Mucosa of stomach (tissue), 1 donor: ENCODE measurements at regions not wholly inside any gene's neighbourhood (a gene's known extent, or its start where the extent isn't known, plus 50 kb on each side); places are given as distances from the start of the nearest gene placed in this dataset.

ENCODE experiments used
- H3K27me3 ChIP-seq: one replicate; pipeline ENCODE4 v1.7.0; 2013; ENCODE audit warnings: mild to moderate bottlenecking, low read length; ENCODE audit not compliant: control insufficient read depth, insufficient read depth
- H3K36me3 ChIP-seq: one replicate; pipeline ENCODE4 v1.7.0; 2013; ENCODE audit warnings: low read length; ENCODE audit not compliant: control insufficient read depth, insufficient read depth
- H3K4me1 ChIP-seq: one replicate; pipeline ENCODE4 v1.7.0; 2013; ENCODE audit warnings: mild to moderate bottlenecking, low read length; ENCODE audit not compliant: control insufficient read depth, insufficient read depth
- H3K4me3 ChIP-seq: one replicate; pipeline ENCODE4 v1.7.0; 2013; ENCODE audit warnings: low read length
- H3K9ac ChIP-seq: one replicate; pipeline ENCODE4 v1.7.0; 2013; ENCODE audit warnings: mild to moderate bottlenecking, low read length, moderate library complexity
- H3K9me3 ChIP-seq: one replicate; pipeline ENCODE4 v1.7.0; 2013; ENCODE audit warnings: mild to moderate bottlenecking, low read length, moderate library complexity; ENCODE audit not compliant: control insufficient read depth
- donor health status: Pancreatic carcinoma.

- H3K36me3 ChIP-seq, result no peaks in the 10 kb centered on the region
- no peaks in the 10 kb centered on the region for H3K9me3 ChIP-seq
- no peak overlapping the region for H3K9ac ChIP-seq
- H3K4me1 ChIP-seq, result no peaks in the 10 kb centered on the region
- H3K4me3 ChIP-seq, result no peak overlapping the region
- H3K27me3 ChIP-seq, result no peaks in the 10 kb centered on the region
These were observed 114.2 kb upstream of the JARID2 start for GRCh38 chr6:15131651-15132061.

GRCh38 chr6:15132167-15132566 lies 113.7 kb upstream of the JARID2 start:
- H3K36me3 ChIP-seq, result no peaks in the 10 kb centered on the region
- no peak overlapping the region for H3K4me3 ChIP-seq
- H3K27me3 ChIP-seq, result no peaks in the 10 kb centered on the region
- H3K9me3 ChIP-seq, result no peaks in the 10 kb centered on the region
- H3K4me1 ChIP-seq, result no peaks in the 10 kb centered on the region
- no peak overlapping the region for H3K9ac ChIP-seq

GRCh38 chr6:15132854-15133670 lies 112.8 kb upstream of the JARID2 start:
- Histone ChIP-seq H3K4me1 (no peaks in the 10 kb centered on the region), H3K36me3 (no peaks in the 10 kb centered on the region), H3K9me3 (no peaks in the 10 kb centered on the region), H3K4me3 (no peak overlapping the region), H3K9ac (no peak overlapping the region), H3K27me3 (no peaks in the 10 kb centered on the region)

- Histone ChIP-seq H3K4me3 (no peak overlapping the region), H3K4me1 (no peaks in the 10 kb centered on the region), H3K9me3 (no peaks in the 10 kb centered on the region), H3K27me3 (no peaks in the 10 kb centered on the region), H3K9ac (no peak overlapping the region), H3K36me3 (no peaks in the 10 kb centered on the region)
These were observed 108.8 kb upstream of the JARID2 start for GRCh38 chr6:15137086-15137485.

- no peaks in the 10 kb centered on the region for H3K4me1 ChIP-seq
- no peaks in the 10 kb centered on the region for H3K27me3 ChIP-seq
- H3K36me3 ChIP-seq, result no peaks in the 10 kb centered on the region
These were observed 102.8 kb upstream of the JARID2 start for GRCh38 chr6:15143086-15143485.

GRCh38 chr6:15143540-15143939 lies 102.3 kb upstream of the JARID2 start:
- H3K27me3 ChIP-seq, result no peaks in the 10 kb centered on the region
- no peaks in the 10 kb centered on the region for H3K36me3 ChIP-seq
- H3K4me3 ChIP-seq, result no peak overlapping the region
- no peak overlapping the region for H3K9ac ChIP-seq
- no peaks in the 10 kb centered on the region for H3K9me3 ChIP-seq
- no peaks in the 10 kb centered on the region for H3K4me1 ChIP-seq

More at GRCh38 chr6:15143086-15143485, 102.8 kb upstream of the JARID2 start:
- Histone ChIP-seq H3K9ac (no peak overlapping the region), H3K9me3 (no peaks in the 10 kb centered on the region), H3K4me3 (no peak overlapping the region)

GRCh38 chr6:15145821-15146220 lies 100.0 kb upstream of the JARID2 start:
- Histone ChIP-seq H3K4me1 (no peaks in the 10 kb centered on the region), H3K9ac (no peak overlapping the region), H3K9me3 (no peaks in the 10 kb centered on the region), H3K27me3 (no peaks in the 10 kb centered on the region), H3K4me3 (no peak overlapping the region), H3K36me3 (no peaks in the 10 kb centered on the region)

- no peaks in the 10 kb centered on the region for H3K27me3 ChIP-seq
- H3K36me3 ChIP-seq, result no peaks in the 10 kb centered on the region
- H3K4me1 ChIP-seq, result no peaks in the 10 kb centered on the region
- H3K9me3 ChIP-seq, result no peaks in the 10 kb centered on the region
- no peak overlapping the region for H3K9ac ChIP-seq
- H3K4me3 ChIP-seq, result no peak overlapping the region
These were observed 98.0 kb upstream of the JARID2 start for GRCh38 chr6:15147827-15148226.

GRCh38 chr6:15148356-15148946 lies 97.4 kb upstream of the JARID2 start:
- no peaks in the 10 kb centered on the region for H3K36me3 ChIP-seq
- H3K9me3 ChIP-seq, result no peaks in the 10 kb centered on the region
- H3K27me3 ChIP-seq, result no peaks in the 10 kb centered on the region
- H3K9ac ChIP-seq, result no peak overlapping the region
- H3K4me3 ChIP-seq, result no peak overlapping the region
- H3K4me1 ChIP-seq, result no peaks in the 10 kb centered on the region

- Histone ChIP-seq H3K9me3 (no peaks in the 10 kb centered on the region), H3K9ac (no peak overlapping the region), H3K4me1 (no peaks in the 10 kb centered on the region), H3K36me3 (no peaks in the 10 kb centered on the region), H3K4me3 (no peak overlapping the region), H3K27me3 (no peaks in the 10 kb centered on the region)
These were observed 95.7 kb upstream of the JARID2 start for GRCh38 chr6:15150207-15150606.

- no peaks in the 10 kb centered on the region for H3K27me3 ChIP-seq
- H3K9me3 ChIP-seq, result no peaks in the 10 kb centered on the region
- no peaks in the 10 kb centered on the region for H3K4me1 ChIP-seq
- no peak overlapping the region for H3K9ac ChIP-seq
- H3K4me3 ChIP-seq, result no peak overlapping the region
- no peaks in the 10 kb centered on the region for H3K36me3 ChIP-seq
These were observed 93.2 kb upstream of the JARID2 start for GRCh38 chr6:15152700-15153099.

- Histone ChIP-seq H3K36me3 (no peaks in the 10 kb centered on the region), H3K9ac (no peak overlapping the region), H3K27me3 (no peaks in the 10 kb centered on the region), H3K4me1 (no peaks in the 10 kb centered on the region), H3K4me3 (no peak overlapping the region), H3K9me3 (no peaks in the 10 kb centered on the region)
These were observed 92.7 kb upstream of the JARID2 start for GRCh38 chr6:15153191-15153590.
